Activated CD4-positive, alpha-beta memory T cell treated with anti-CD3 and anti-CD28 coated beads for 36 hours (primary cell): ENCODE measurements at regions not wholly inside any gene's neighbourhood (a gene's known extent, or its start where the extent isn't known, plus 50 kb on each side); places are given as distances from the start of the nearest gene placed in this dataset.
"Not testable (repeated sequence)": the region's sequence is repeated elsewhere in the genome, so short reads cannot be mapped to it uniquely, and the experiment has no call there.

Source experiments
- CTCF ChIA-PET: fragments of 350-600 bp; sonication (Branson Sonifier 250); formaldehyde crosslinking; loops from one replicate; lab custom pipeline; 2021; ENCODE audit warnings: antibody characterized with exemption, inconsistent platforms; lab: Charles Lee
- POLR2A ChIA-PET: fragments of 350-600 bp; sonication (Branson Sonifier 250); formaldehyde crosslinking; loops from one replicate; lab custom pipeline; 2021; ENCODE audit warnings: antibody characterized with exemption; lab: Charles Lee
- DNase-seq: peaks from one replicate; pipeline ENCODE4 v3.0.0-alpha.2; 2020
- H3K27ac Mint-ChIP-seq: one replicate; pipeline ENCODE4 v1.8.0; 2021; ENCODE audit warnings: mixed read lengths
- H3K27me3 Mint-ChIP-seq: one replicate; pipeline ENCODE4 v1.8.0; 2021; ENCODE audit warnings: mixed read lengths
- H3K36me3 Mint-ChIP-seq: one replicate; pipeline ENCODE4 v1.8.0; 2021; ENCODE audit warnings: mixed read lengths
- H3K4me1 Mint-ChIP-seq: one replicate; pipeline ENCODE4 v1.8.0; 2021; ENCODE audit warnings: low read depth, mixed read lengths
- H3K4me3 Mint-ChIP-seq: one replicate; pipeline ENCODE4 v1.8.0; 2021; ENCODE audit warnings: mild to moderate bottlenecking, mixed read lengths
- H3K9me3 Mint-ChIP-seq: one replicate; pipeline ENCODE4 v1.8.0; 2021; ENCODE audit warnings: mixed read lengths
- intact Hi-C: fragments of 100-400 bp; cut with micrococcal nuclease; formaldehyde crosslinking; loops from one replicate; pipeline ENCODE4 v1.15.1; 2023

DNA sequence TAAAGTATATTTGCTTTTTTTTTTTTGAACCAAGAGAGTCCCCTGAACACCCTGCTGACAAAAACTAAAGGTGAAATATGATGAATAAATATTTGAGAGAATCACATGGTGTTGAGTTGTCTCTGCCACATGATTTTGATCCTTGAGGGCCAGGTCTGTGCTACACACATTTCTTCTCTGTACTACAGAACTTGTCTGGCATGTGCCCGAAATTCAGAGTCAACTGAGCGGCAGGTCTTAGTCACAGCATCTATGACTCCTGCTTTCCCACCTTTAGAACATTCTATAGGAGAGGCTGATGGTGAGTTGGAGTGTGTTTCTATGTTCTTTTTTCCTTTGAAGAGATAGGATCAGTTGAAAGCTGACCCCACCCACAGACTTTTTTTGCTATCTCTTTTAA is 79.0 kb upstream of the NBPF19 start:
- H3K27ac Mint-ChIP-seq, H3K36me3 Mint-ChIP-seq, intact Hi-C loops, POLR2A ChIA-PET, H3K9me3 Mint-ChIP-seq, H3K27me3 Mint-ChIP-seq, H3K4me3 Mint-ChIP-seq, CTCF ChIA-PET: not testable (repeated sequence)
- peak; percentile 74 for DNase-seq
- H3K4me1 Mint-ChIP-seq = peaks cover 21% of the 10 kb centered on the region

DNA sequence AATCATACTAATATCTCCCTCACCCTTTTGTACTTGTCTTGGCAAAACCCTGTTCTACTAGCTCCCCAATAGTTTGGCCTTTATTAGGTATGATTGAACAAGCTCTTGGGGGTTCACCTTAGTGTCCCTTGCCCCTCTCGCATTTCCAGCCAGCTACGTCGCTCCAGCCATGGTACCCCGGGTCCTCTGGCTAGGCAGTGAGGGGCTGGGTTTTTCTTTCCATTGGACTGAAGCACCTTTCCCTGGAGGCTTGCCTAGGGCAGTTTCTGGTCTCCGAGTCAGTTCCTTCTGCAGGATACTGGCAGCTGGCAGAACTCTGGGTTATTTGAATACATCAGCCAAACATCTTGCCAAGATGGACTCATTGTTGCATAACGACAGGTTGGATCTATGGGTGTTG is 76.3 kb upstream of the NBPF19 start:
- H3K27ac Mint-ChIP-seq, H3K36me3 Mint-ChIP-seq, CTCF ChIA-PET, DNase-seq, POLR2A ChIA-PET, H3K4me3 Mint-ChIP-seq, H3K27me3 Mint-ChIP-seq, intact Hi-C loops, H3K9me3 Mint-ChIP-seq: not testable (repeated sequence)
- H3K4me1 Mint-ChIP-seq = peaks cover 18% of the 10 kb centered on the region

DNA sequence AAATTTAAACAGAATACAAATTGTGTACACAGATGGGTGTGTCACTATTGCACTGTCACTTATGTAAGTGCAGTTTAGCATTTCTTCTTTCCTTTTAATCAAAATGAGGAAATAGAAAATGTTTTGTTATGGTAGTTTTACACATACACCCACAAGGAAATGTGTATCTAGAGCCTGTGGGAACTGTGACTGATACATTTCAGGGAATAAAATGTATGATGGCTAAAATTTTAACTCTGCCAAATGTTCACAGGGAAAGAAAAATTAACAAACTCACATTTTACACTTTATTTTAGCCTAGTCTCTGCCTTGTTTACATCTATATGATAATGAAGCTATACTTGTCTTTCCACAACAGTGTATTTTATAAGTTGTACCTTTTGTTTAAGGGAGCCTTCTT is 66.4 kb upstream of the NBPF19 start:
- H3K4me3 Mint-ChIP-seq, CTCF ChIA-PET, H3K27me3 Mint-ChIP-seq, H3K36me3 Mint-ChIP-seq, H3K27ac Mint-ChIP-seq, H3K9me3 Mint-ChIP-seq, H3K4me1 Mint-ChIP-seq, DNase-seq, intact Hi-C loops, POLR2A ChIA-PET: not testable (repeated sequence)

DNA sequence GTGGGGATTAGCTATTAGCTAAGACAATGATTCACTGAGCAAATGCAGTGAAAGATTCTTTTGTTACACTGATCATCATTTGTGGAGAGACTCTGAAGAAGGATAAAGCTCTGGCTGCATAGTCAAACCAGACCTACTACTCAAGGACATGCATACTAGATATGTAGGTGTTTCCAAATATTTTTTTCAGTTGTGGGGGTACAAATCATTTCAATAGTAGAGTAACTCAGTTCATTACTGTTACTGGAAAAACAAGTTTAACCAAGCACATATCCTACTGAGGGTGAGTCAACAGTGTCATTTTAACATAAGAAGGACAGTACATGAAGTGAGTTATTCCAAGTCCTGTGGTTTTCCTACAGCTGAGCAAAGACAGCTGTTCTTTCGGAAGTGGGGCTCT is 59.5 kb upstream of the NBPF19 start:
- POLR2A ChIA-PET, CTCF ChIA-PET, H3K4me1 Mint-ChIP-seq, intact Hi-C loops, H3K36me3 Mint-ChIP-seq, H3K27me3 Mint-ChIP-seq, H3K9me3 Mint-ChIP-seq, H3K27ac Mint-ChIP-seq, H3K4me3 Mint-ChIP-seq, DNase-seq: not testable (repeated sequence)

DNA sequence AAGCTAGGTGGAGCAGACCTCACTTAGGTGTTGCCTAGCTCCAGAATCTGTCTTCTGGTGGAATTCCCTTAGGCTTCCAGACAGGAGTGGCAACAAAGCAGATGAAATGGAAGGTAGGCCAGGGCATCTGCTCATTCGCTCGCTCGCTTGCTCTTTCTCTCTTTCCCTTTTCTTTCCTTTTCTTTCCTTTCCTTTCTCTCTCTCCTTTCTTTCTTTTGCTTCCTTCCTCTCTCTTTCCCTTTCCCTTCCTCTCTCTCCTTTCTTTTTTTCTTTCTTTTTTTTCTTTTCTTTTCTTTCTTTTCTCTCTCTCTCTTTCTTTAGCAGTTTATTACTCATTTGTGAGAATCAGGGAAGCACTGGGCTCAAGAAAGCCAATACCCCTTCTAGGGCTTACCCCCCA is 56.1 kb upstream of the NBPF19 start:
- DNase-seq, H3K27ac Mint-ChIP-seq, CTCF ChIA-PET, H3K4me1 Mint-ChIP-seq, H3K4me3 Mint-ChIP-seq, H3K9me3 Mint-ChIP-seq, H3K27me3 Mint-ChIP-seq, POLR2A ChIA-PET, H3K36me3 Mint-ChIP-seq, intact Hi-C loops: not testable (repeated sequence)

DNA sequence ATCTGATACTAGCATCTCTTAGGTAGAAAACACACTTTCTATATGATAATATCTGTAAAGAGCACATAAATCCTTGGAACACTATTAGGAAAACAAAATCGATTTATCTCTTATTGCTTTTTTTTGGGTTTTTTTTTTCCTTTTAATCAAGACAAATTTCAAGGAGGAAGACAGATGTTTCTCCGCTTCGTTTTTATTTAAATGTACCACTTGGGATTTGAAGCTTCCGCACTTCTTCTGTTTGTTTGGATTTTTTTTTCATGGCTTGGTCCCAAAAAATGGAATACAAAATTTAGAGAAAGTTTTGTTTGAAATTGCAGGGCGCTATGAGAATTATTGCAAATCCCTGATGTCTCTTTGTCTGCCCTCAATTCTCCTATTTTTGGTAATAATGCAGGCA is 51.7 kb upstream of the NBPF19 start:
- H3K9me3 Mint-ChIP-seq, H3K4me1 Mint-ChIP-seq, H3K36me3 Mint-ChIP-seq, H3K27ac Mint-ChIP-seq, H3K4me3 Mint-ChIP-seq, H3K27me3 Mint-ChIP-seq, intact Hi-C loops, DNase-seq, POLR2A ChIA-PET, CTCF ChIA-PET: not testable (repeated sequence)
